Natural killer cell treated with Interleukin-12 subunit alpha and Interleukin-12 subunit beta and Interleukin-15 and Interleukin-18, amount 100 ng/mL, for 72 hours (primary cell): ENCODE measurements at regions not wholly inside any gene's neighbourhood (a gene's known extent, or its start where the extent isn't known, plus 50 kb on each side); places are given as distances from the start of the nearest gene placed in this dataset.

ENCODE experiments used
- ATAC-seq, 2 donors: fragments of 150-1000 bp; cut with Tn5 transposase in 1 of 2; sonication (Bioruptor Pico), chemical (Tn5 transposase) in 1 of 2; 2 replicates each; pipeline ENCODE4 v1.10.0; 2021
- DNase-seq: peaks from one replicate; pipeline ENCODE4 v3.0.0; 2022; ENCODE audit warnings: low spot score
- H3K27ac Mint-ChIP-seq, 2 donors: 1 replicate in 1 of 2; 2 replicates in 1 of 2; pipeline ENCODE4 v1.8.0; 2022; ENCODE audit warnings: mixed read lengths in 2 of 2, mild to moderate bottlenecking in 1 of 2, moderate library complexity in 1 of 2
- H3K27me3 Mint-ChIP-seq, 2 donors: 1 replicate in 1 of 2; 2 replicates in 1 of 2; pipeline ENCODE4 v1.8.0; 2022; ENCODE audit warnings: mixed read lengths in 2 of 2
- H3K36me3 Mint-ChIP-seq: one replicate; pipeline ENCODE4 v1.8.0; 2022; ENCODE audit warnings: mixed read lengths
- H3K4me1 Mint-ChIP-seq, 2 donors: 1 replicate in 1 of 2; 2 replicates in 1 of 2; pipeline ENCODE4 v1.8.0; 2022; ENCODE audit warnings: low read depth in 2 of 2, mixed read lengths in 2 of 2, mild to moderate bottlenecking in 1 of 2
- H3K4me3 Mint-ChIP-seq: one replicate; pipeline ENCODE4 v1.8.0; 2022; ENCODE audit warnings: mixed read lengths
- H3K9me3 Mint-ChIP-seq: 2 replicates; pipeline ENCODE4 v1.8.0; 2022; ENCODE audit warnings: mixed read lengths

GRCh38 chr4:163649557-163650091, 155.1 kb downstream of the TMA16 start:
- no peak for DNase-seq
- peaks cover 13% of the 10 kb centered on the region for H3K36me3 Mint-ChIP-seq
- H3K4me3 Mint-ChIP-seq = no peak overlapping the region
- no peaks in the 10 kb centered on the region for H3K4me1 Mint-ChIP-seq
- no peak for ATAC-seq
- no peak overlapping the region for H3K27ac Mint-ChIP-seq
- H3K27me3 Mint-ChIP-seq = no peaks in the 10 kb centered on the region
- peaks cover 14% of the 10 kb centered on the region for H3K9me3 Mint-ChIP-seq

- ATAC-seq (no peak), DNase-seq (no peak)
- no peaks in the 10 kb centered on the region for H3K27me3 Mint-ChIP-seq
- H3K4me1 Mint-ChIP-seq = no peaks in the 10 kb centered on the region
- H3K4me3 Mint-ChIP-seq = no peak overlapping the region
- no peak overlapping the region for H3K27ac Mint-ChIP-seq
- peaks cover 4% of the 10 kb centered on the region for H3K36me3 Mint-ChIP-seq
- H3K9me3 Mint-ChIP-seq = peaks cover 5% of the 10 kb centered on the region
Measured at GRCh38 chr4:163651761-163652160, 157.3 kb downstream of the TMA16 start.

- DNase-seq = no peak
- Mint-ChIP-seq H3K4me1 (no peaks in the 10 kb centered on the region), H3K36me3 (peaks cover 4% of the 10 kb centered on the region), H3K4me3 (no peak overlapping the region), H3K9me3 (peaks cover 4% of the 10 kb centered on the region), H3K27me3 (no peaks in the 10 kb centered on the region), H3K27ac (no peak overlapping the region)
- ATAC-seq = no peak
Measured at GRCh38 chr4:163654621-163655020, 160.1 kb downstream of the TMA16 start.

GRCh38 chr4:163660636-163661035, 166.1 kb downstream of the TMA16 start:
- ATAC-seq = no peak
- no peak overlapping the region for H3K27ac Mint-ChIP-seq
- peaks cover 2% of the 10 kb centered on the region for H3K9me3 Mint-ChIP-seq
- DNase-seq = no peak
- peaks cover 1% of the 10 kb centered on the region for H3K36me3 Mint-ChIP-seq
- no peak overlapping the region for H3K4me3 Mint-ChIP-seq
- H3K27me3 Mint-ChIP-seq = no peaks in the 10 kb centered on the region
- no peaks in the 10 kb centered on the region for H3K4me1 Mint-ChIP-seq

- DNase-seq = no peak
- H3K9me3 Mint-ChIP-seq = no peaks in the 10 kb centered on the region
- no peaks in the 10 kb centered on the region for H3K27me3 Mint-ChIP-seq
- no peak overlapping the region for H3K4me3 Mint-ChIP-seq
- no peaks in the 10 kb centered on the region for H3K4me1 Mint-ChIP-seq
- H3K27ac Mint-ChIP-seq = no peak overlapping the region
- no peaks in the 10 kb centered on the region for H3K36me3 Mint-ChIP-seq
- no peak for ATAC-seq
Measured at GRCh38 chr4:163662768-163663167, 168.3 kb downstream of the TMA16 start.

GRCh38 chr4:163663454-163664225, 169.2 kb downstream of the TMA16 start:
- no peak overlapping the region for H3K27ac Mint-ChIP-seq

GRCh38 chr4:163665101-163665500, 170.6 kb downstream of the TMA16 start:
- Mint-ChIP-seq H3K4me3 (no peak overlapping the region), H3K27ac (no peak overlapping the region), H3K9me3 (no peaks in the 10 kb centered on the region), H3K4me1 (no peaks in the 10 kb centered on the region), H3K36me3 (no peaks in the 10 kb centered on the region), H3K27me3 (no peaks in the 10 kb centered on the region)
- DNase-seq = no peak
- ATAC-seq = no peak

More at GRCh38 chr4:163663454-163664225, 169.2 kb downstream of the TMA16 start:
- no peaks in the 10 kb centered on the region for H3K36me3 Mint-ChIP-seq
- H3K27me3 Mint-ChIP-seq = no peaks in the 10 kb centered on the region
- no peaks in the 10 kb centered on the region for H3K9me3 Mint-ChIP-seq
- DNase-seq = no peak
- ATAC-seq = no peak
- no peak overlapping the region for H3K4me3 Mint-ChIP-seq
- H3K4me1 Mint-ChIP-seq = no peaks in the 10 kb centered on the region

GRCh38 chr4:163665521-163666331, 171.2 kb downstream of the TMA16 start:
- H3K4me3 Mint-ChIP-seq = no peak overlapping the region
- no peaks in the 10 kb centered on the region for H3K27me3 Mint-ChIP-seq
- no peak for ATAC-seq
- no peak overlapping the region for H3K27ac Mint-ChIP-seq
- no peaks in the 10 kb centered on the region for H3K36me3 Mint-ChIP-seq
- H3K4me1 Mint-ChIP-seq = no peaks in the 10 kb centered on the region
- no peak for DNase-seq
- no peaks in the 10 kb centered on the region for H3K9me3 Mint-ChIP-seq

- Mint-ChIP-seq H3K9me3 (no peaks in the 10 kb centered on the region), H3K27ac (no peak overlapping the region), H3K36me3 (no peaks in the 10 kb centered on the region), H3K27me3 (no peaks in the 10 kb centered on the region), H3K4me1 (no peaks in the 10 kb centered on the region), H3K4me3 (no peak overlapping the region)
- DNase-seq (no peak), ATAC-seq (no peak)
Measured at GRCh38 chr4:163666332-163666873, 171.9 kb downstream of the TMA16 start.

GRCh38 chr4:163672751-163673150, 178.3 kb downstream of the TMA16 start:
- Mint-ChIP-seq H3K4me1 (no peaks in the 10 kb centered on the region), H3K4me3 (no peak overlapping the region), H3K27ac (no peak overlapping the region), H3K27me3 (peaks cover 4 to 6% of the 10 kb centered on the region in 2 donors), H3K36me3 (no peaks in the 10 kb centered on the region), H3K9me3 (no peaks in the 10 kb centered on the region)
- DNase-seq = no peak
- ATAC-seq = no peak

GRCh38 chr4:163673848-163674697, 179.6 kb downstream of the TMA16 start:
- Mint-ChIP-seq H3K27ac (no peak overlapping the region), H3K4me3 (no peak overlapping the region)
- no peak for ATAC-seq

GRCh38 chr4:163679189-163679588, 184.7 kb downstream of the TMA16 start:
- Mint-ChIP-seq H3K4me3 (no peak overlapping the region), H3K36me3 (no peaks in the 10 kb centered on the region), H3K9me3 (no peaks in the 10 kb centered on the region), H3K27ac (no peak overlapping the region), H3K4me1 (no peaks in the 10 kb centered on the region), H3K27me3 (peaks cover 0 to 4% of the 10 kb centered on the region in 2 donors)
- ATAC-seq = no peak
- no peak for DNase-seq

More at GRCh38 chr4:163673848-163674697, 179.6 kb downstream of the TMA16 start:
- no peak for DNase-seq
- H3K36me3 Mint-ChIP-seq = no peaks in the 10 kb centered on the region
- no peaks in the 10 kb centered on the region for H3K9me3 Mint-ChIP-seq
- H3K4me1 Mint-ChIP-seq = no peaks in the 10 kb centered on the region
- peaks cover 4 to 6% of the 10 kb centered on the region in 2 donors for H3K27me3 Mint-ChIP-seq

- Mint-ChIP-seq H3K36me3 (no peaks in the 10 kb centered on the region), H3K4me1 (no peaks in the 10 kb centered on the region), H3K27me3 (peaks cover 0 to 4% of the 10 kb centered on the region in 2 donors), H3K9me3 (no peaks in the 10 kb centered on the region), H3K27ac (no peak overlapping the region), H3K4me3 (no peak overlapping the region)
- DNase-seq (no peak), ATAC-seq (no peak)
Measured at GRCh38 chr4:163680386-163681098, 186.1 kb downstream of the TMA16 start.
